GM12878 (cell line): ENCODE measurements at regions not wholly inside any gene's neighbourhood (a gene's known extent, or its start where the extent isn't known, plus 50 kb on each side); places are given as distances from the start of the nearest gene placed in this dataset.

ENCODE experiments used
- ATAC-seq: fragments of 200-7000 bp; cut with Tn5 transposase; 3 replicates; pipeline ENCODE4 v1.9.1; 2020; ENCODE audit warnings: mild to moderate bottlenecking, moderate library complexity
- BruUV-seq: library from RNA; stranded (reverse); fragments of 400-500 nt; replicated peaks from 2 replicates; lab custom pipeline; 2021; lab: Mats Ljungman, UMichigan
- CTCF ChIA-PET: fragments of 300-600 bp; sonication (Branson Sonifier 250); formaldehyde crosslinking; extraction: SDS; loops from one replicate; lab custom pipeline; 2021; ENCODE audit warnings: inconsistent platforms; lab: Yijun Ruan, JAX
- POLR2A ChIA-PET: fragments of 350-600 bp; formaldehyde crosslinking; extraction: SDS; loops from one replicate; lab custom pipeline; 2021; ENCODE audit warnings: inconsistent platforms; lab: Charles Lee
- RAD21 ChIA-PET: fragments of 300-600 bp; sonication (Branson Sonifier 250); formaldehyde crosslinking; loops from one replicate; lab custom pipeline; 2023; ENCODE audit warnings: antibody characterized with exemption; ENCODE audit not compliant: unreplicated experiment; lab: Charles Lee
- SMC1A ChIA-PET: fragments of 300-600 bp; sonication (Branson Sonifier 250); formaldehyde crosslinking; loops from one replicate; lab custom pipeline; 2023; ENCODE audit not compliant: unreplicated experiment, uncharacterized antibody; lab: Charles Lee
- DNase-seq: peaks from one replicate; pipeline ENCODE4 v3.0.0-alpha.2; 2011; ENCODE audit warnings: low read depth, low spot score
- FAIRE-seq: peaks from 3 replicates; lab custom pipeline; 2011; peaks lifted over from hg19 to GRCh38; lab: Jason Lieb, UNC
- H2AFZ ChIP-seq: 2 replicates; pipeline ENCODE4 v1.6.0; 2011; ENCODE audit warnings: low read depth, low read length, control low read depth; ENCODE audit not compliant: control insufficient read depth
- H3K27ac ChIP-seq: 2 replicates; pipeline ENCODE4 v1.5.1; 2011; ENCODE audit warnings: control low read depth; ENCODE audit not compliant: control insufficient read depth, insufficient read depth
- H3K27me3 ChIP-seq, 2 experiments: replicated peaks in 1 of 2; 2 replicates each; pipeline versions ENCODE4 v1.6.0 to v1.6.1; 2011; ENCODE audit warnings: low read length in 1 of 2; ENCODE audit not compliant: control insufficient read depth in 2 of 2, insufficient read depth in 2 of 2
- H3K36me3 ChIP-seq, 2 experiments: 2 replicates each; pipeline ENCODE4 v1.5.1; 2011; ENCODE audit warnings: low read length in 1 of 2; ENCODE audit not compliant: control insufficient read depth in 2 of 2, insufficient read depth in 2 of 2
- H3K4me1 ChIP-seq: 2 replicates; pipeline ENCODE4 v1.6.1; 2011; ENCODE audit warnings: mild to moderate bottlenecking, low read length, moderate library complexity, mixed read lengths; ENCODE audit not compliant: control insufficient read depth, insufficient read depth
- H3K4me2 ChIP-seq: 2 replicates; pipeline ENCODE4 v1.6.0; 2011; ENCODE audit warnings: control low read depth; ENCODE audit not compliant: control insufficient read depth, insufficient read depth
- H3K4me3 ChIP-seq: fragments of 200-600 bp; sonication (generic); 2 replicates; pipeline ENCODE4 v1.5.1; 2016
- H3K79me2 ChIP-seq: 2 replicates; pipeline ENCODE4 v1.6.0; 2011; ENCODE audit warnings: low read length; ENCODE audit not compliant: control insufficient read depth, insufficient read depth
- H3K9ac ChIP-seq: 2 replicates; pipeline ENCODE4 v1.8.0; 2011; ENCODE audit warnings: low read length, control low read depth, mixed read lengths; ENCODE audit not compliant: control insufficient read depth, insufficient read depth
- H3K9me3 ChIP-seq: replicated peaks from 3 replicates; pipeline ENCODE4 v1.5.1; 2011; ENCODE audit warnings: mild to moderate bottlenecking, low read length; ENCODE audit not compliant: control insufficient read depth, insufficient read depth
- H4K20me1 ChIP-seq: 2 replicates; pipeline ENCODE4 v1.6.0; 2011; ENCODE audit not compliant: control insufficient read depth, insufficient read depth
- CTCF ChIP-seq, 3 experiments: IDR thresholded peaks in 2 of 3; conservative IDR thresholded peaks in 1 of 3; 2 replicates each; pipeline ENCODE4 v1.5.1; 2011; ENCODE audit warnings: low read depth in 3 of 3, low read length in 3 of 3, mild to moderate bottlenecking in 3 of 3, control low read depth in 2 of 3, moderate library complexity in 2 of 3, inconsistent platforms in 1 of 3, mixed read lengths in 1 of 3; ENCODE audit not compliant: control insufficient read depth in 2 of 3, insufficient read depth in 1 of 3; ENCODE audit errors: extremely low read depth in 1 of 3
- GABPA ChIP-seq: IDR thresholded peaks from 2 replicates; pipeline ENCODE4 v1.6.1; 2014; ENCODE audit warnings: antibody characterized with exemption, low read depth, mild to moderate bottlenecking, inconsistent platforms
- GATAD2B ChIP-seq: fragments of 450-650 bp; conservative IDR thresholded peaks from 2 replicates; pipeline ENCODE4 v1.6.1; 2017; ENCODE audit warnings: low read depth, mild to moderate bottlenecking, moderate library complexity
- MAX ChIP-seq: IDR thresholded peaks from 2 replicates; pipeline ENCODE4 v1.6.1; 2012; ENCODE audit warnings: low read depth, low read length, improper control_type of control experiment
- MTA2 ChIP-seq: fragments of 450-650 bp; IDR thresholded peaks from 2 replicates; pipeline ENCODE4 v1.6.1; 2016; ENCODE audit warnings: low read depth, mild to moderate bottlenecking, moderate library complexity
- NR2C2 ChIP-seq: IDR thresholded peaks from 2 replicates; pipeline ENCODE4 v1.6.1; 2011; ENCODE audit warnings: borderline replicate concordance, low read depth; ENCODE audit not compliant: control insufficient read depth, insufficient read length
- PKNOX1 ChIP-seq: fragments of 450-650 bp; IDR thresholded peaks from 2 replicates; pipeline ENCODE4 v1.6.1; 2016; ENCODE audit warnings: mild to moderate bottlenecking
- POLR2AphosphoS5 ChIP-seq: IDR thresholded peaks from 2 replicates; pipeline ENCODE4 v1.6.1; 2011; ENCODE audit warnings: mild to moderate bottlenecking, low read length, inconsistent platforms
- SREBF2 ChIP-seq: IDR thresholded peaks from 2 replicates; pipeline ENCODE4 v1.6.1; 2012; ENCODE audit warnings: mild to moderate bottlenecking, low read length
- ZNF384 ChIP-seq: IDR thresholded peaks from 2 replicates; pipeline ENCODE4 v1.6.1; 2012; ENCODE audit warnings: low read depth, mild to moderate bottlenecking, low read length, improper control_type of control experiment, borderline replicate concordance
- WGBS: methylation state at CpG from one replicate; pipeline ENCODE4 v1.1.6; 2016; ENCODE audit warnings: low lambda C conversion rate; ENCODE audit not compliant: insufficient replicate concordance, insufficient coverage; ENCODE audit errors: missing lambda C conversion rate; 5-methylcytosine and 5-hydroxymethylcytosine counted together
- in situ Hi-C: fragments of 300-500 bp; cut with MboI; formaldehyde crosslinking; loops from 9 replicates; pipeline ENCODE4 v1.14.3; 2018; ENCODE audit warnings: mixed read lengths
- intact Hi-C: fragments of 100-400 bp; cut with micrococcal nuclease; formaldehyde crosslinking; loops from one replicate; pipeline ENCODE4 v1.14.2; 2022; ENCODE audit not compliant: unreplicated experiment

GRCh38 chr5:18378066-18378465 lies 743.8 kb downstream of the TAF11L14 start (continued):
- no peak for TF ChIP-seq PKNOX1
- no peak for TF ChIP-seq ZNF384
- TF ChIP-seq GATAD2B = no peak
- TF ChIP-seq CTCF (IDR thresholded peaks at IDR 0.05 in 2 of 3, conservative IDR thresholded peaks at IDR 0.05 in 1 of 3; ENCODE audit: control insufficient read depth in 2 of 3, extremely low read depth in 1 of 3, insufficient read depth in 1 of 3, low read depth in 3 of 3, low read length in 3 of 3) = no peak

- no TSS peak for BruUV-seq
- H4K20me1 ChIP-seq = no peaks in the 10 kb centered on the region
Observed at GRCh38 chr5:18379189-18379588, 744.9 kb downstream of the TAF11L14 start.

More at GRCh38 chr5:18379189-18379588, 744.9 kb downstream of the TAF11L14 start:
- Histone ChIP-seq H3K9me3 (no peaks in the 10 kb centered on the region), H3K36me3 (no peaks in the 10 kb centered on the region), H2AFZ (no peak overlapping the region), H3K4me2 (no peak overlapping the region), H3K4me1 (no peaks in the 10 kb centered on the region), H3K4me3 (no peak overlapping the region), H3K79me2 (no peaks in the 10 kb centered on the region), H3K27me3 (no peaks in the 10 kb centered on the region), H3K27ac (no peak overlapping the region), H3K9ac (no peak overlapping the region)
- in situ Hi-C loops (no loop called here), intact Hi-C loops (no loop called here)
- ChIA-PET CTCF (interaction anchor here (0.6 kb wide), 1 partner anchor 71 kb away, joined by 4 read pairs; no protein-coding TSS in a partner anchor), POLR2A (no interaction called here), SMC1A (no interaction called here), RAD21 (no interaction called here)
- 0% methylated on average over 1 of the region's 1 CpG for WGBS
- ATAC-seq (no peak), FAIRE-seq (no peak), DNase-seq (no peak)
- no peak for TF ChIP-seq MTA2
- no peak for TF ChIP-seq NR2C2
- no peak for TF ChIP-seq GABPA
- no peak for TF ChIP-seq SREBF2
- TF ChIP-seq MAX = no peak
- TF ChIP-seq POLR2AphosphoS5 = no peak
